GM18517 (cell line): ENCODE measurements at regions not wholly inside any gene's neighbourhood (a gene's known extent, or its start where the extent isn't known, plus 50 kb on each side); places are given as distances from the start of the nearest gene placed in this dataset.

ENCODE experiments used
- ATAC-seq: cut with Tn5 transposase; IDR thresholded peaks from one replicate; pipeline ENCODE4 v1.9.1; 2021; ENCODE audit warnings: mild to moderate bottlenecking, moderate library complexity; ENCODE audit not compliant: unreplicated experiment

DNA sequence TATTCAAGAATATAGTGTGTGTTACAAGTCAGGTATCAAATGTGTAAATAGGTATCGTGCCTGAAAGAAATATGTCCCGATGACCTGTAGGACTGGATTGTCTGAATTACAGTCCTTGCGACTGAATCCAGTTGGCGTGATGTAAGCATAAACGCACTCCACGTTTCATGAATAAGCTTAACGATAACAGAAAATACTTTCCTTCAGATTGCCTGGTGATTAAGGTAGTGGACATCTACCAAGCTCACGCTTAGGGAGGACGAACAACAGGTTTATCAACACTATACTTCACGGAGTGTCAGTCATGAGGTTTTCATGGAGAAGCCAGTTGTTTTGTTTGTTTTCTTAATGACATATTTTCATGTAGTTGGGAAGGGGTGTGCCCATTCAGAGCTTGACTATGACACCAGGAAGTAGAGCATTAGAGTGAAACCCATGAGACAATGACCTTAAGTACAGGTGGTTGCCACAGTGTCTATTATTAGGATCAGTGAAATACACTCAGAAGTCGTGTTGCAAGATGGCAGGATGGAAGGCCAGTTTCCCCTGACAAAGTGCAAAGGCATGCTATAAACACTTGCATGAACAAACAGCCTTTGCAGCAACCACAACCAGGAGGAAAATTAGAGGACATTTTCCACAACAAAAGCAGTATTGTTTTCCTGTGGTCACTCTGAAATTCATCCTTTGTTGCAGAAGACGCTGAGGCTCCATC is 305.8 kb upstream of the PRDM1 start:
- ATAC-seq: peak; percentile 76

DNA sequence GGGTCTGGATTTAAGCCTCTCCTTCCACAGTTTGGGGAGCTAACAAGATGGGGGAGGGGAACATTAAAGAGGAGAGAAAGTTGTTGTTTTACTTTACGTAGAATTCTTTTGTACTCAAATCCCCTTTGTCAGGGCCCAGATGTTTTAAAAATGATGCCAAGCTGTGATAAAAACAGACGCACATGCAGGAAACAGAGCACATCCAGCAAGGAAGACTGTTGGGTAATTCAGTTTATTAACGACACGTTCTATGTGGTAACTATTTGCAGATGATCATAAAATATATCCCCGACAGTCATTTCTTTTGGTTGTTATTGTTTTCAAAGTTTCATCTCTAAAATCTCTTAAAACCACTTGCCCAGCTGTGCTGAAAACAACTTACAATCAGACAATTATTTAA is 307.0 kb upstream of the PRDM1 start:
- no peak for ATAC-seq

DNA sequence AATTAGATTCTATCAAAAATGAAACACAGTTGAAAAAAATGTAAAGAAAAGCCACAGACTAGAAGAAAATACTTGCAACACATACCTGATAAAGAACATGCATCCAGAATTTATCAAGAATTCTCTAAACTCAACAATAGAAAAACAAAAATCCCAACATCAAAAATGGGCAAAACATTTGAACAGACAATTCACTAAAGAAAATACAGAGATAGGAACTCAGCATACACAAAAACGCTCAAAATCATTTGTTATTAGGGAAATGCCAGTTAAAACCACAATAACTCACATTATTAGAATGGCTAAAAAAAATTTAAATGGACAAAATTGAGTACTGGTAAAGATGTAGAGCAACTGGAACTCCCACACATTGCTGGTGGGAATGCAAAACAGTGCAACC is 311.0 kb upstream of the PRDM1 start:
- ATAC-seq: no peak

DNA sequence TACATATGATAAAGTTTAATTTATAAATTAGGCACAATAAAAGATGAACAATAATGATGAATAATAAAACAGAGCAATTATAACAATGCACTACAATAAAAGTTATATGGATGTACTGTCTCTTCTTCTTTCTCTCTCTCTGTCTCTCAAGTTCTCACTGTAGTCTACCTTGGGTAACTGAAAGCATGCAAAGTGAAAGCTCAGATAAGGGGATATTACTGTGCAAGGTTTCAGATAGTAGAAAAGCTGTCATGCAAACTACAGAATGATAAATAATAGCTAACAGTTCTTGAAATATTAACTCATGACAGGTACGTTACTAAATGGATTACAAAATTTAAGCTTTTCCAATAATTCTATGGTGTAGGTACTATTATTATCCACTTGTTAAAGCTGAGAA is 311.9 kb upstream of the PRDM1 start:
- ATAC-seq: peak; percentile 89

DNA sequence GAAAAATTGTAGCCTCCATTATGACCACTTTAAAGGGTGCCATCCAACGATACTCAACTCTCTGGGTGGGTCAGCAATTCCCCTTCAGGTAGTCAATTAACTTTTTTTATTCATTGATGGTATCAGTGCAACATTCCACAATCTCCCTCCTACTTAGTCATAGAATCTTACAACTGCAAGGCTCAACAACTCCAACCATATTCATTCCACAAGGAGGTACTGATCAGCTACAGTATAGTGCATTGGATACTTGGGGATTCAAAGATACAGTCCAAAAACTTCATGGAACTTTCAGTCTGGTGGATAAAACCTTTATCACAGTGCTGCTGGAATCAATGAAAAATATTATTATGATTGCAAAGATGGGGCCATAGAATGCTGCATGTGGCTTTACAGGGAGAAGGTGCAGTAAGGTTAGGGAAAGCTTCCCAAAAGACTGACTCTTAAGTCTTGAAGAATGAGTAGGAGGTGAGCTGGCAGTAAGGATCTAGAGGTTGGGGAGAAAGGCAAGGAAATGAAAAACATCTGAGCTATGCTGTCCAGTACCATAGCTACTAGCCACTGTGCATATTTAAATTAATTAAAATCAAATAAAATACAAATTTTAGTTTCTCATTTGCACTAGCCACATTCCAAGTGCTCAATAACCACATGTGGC is 314.7 kb upstream of the PRDM1 start:
- ATAC-seq: no peak

DNA sequence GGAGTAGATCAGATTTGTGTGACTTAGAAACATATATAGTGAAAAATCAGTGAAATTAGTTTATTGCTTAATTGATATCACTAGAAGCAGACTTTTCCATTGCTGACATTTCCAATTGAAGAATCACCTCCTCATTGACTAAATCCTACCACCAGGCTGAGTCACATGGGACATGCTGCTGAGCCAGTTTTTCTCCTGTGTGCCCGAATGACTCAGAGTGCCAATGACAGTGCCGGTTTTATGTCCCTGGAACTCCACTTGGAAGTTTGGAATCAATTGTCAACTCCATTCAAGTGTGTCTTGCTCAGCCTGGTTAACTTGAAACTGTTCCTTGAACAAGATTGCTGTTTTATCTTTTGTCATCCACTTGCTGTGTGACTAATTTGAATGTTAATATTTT is 316.1 kb upstream of the PRDM1 start:
- ATAC-seq: no peak

DNA sequence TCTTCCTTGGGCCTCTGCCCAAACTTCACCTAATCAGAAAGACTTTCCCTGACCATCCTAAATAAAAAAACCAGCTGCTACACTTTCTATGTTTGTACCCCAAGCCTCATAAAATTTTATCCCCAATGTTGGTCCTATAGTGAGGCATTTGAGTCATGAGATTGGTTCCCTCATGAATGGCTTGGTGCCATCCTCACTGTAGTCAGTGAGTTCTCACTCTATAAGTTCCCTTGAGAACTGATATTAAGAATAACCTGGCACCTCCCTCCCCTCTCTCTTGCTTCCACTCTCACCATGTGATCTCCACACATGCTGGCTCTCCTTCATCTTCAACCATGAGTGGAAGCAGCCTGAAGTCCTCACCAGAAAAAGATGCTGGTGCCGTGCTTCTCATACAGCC is 316.9 kb upstream of the PRDM1 start:
- no peak for ATAC-seq

DNA sequence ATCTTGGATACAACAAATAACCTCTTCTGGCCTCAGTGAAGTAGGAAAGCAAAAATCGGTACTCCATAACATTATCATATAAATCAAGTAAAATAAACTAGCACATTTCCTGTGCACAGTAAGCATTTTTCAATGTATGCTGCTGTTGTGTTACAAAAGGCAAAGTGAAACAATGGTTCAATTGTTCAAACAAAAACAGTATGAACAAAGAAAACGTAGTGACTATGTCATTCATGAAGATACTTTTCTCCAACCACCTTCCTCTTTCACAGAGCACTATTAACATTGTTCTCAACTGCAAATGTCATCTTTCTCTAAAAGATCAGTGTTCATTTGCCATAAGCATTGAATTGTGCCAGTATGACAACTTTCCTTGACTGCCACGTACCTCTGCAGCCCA is 318.6 kb upstream of the PRDM1 start:
- ATAC-seq: no peak

DNA sequence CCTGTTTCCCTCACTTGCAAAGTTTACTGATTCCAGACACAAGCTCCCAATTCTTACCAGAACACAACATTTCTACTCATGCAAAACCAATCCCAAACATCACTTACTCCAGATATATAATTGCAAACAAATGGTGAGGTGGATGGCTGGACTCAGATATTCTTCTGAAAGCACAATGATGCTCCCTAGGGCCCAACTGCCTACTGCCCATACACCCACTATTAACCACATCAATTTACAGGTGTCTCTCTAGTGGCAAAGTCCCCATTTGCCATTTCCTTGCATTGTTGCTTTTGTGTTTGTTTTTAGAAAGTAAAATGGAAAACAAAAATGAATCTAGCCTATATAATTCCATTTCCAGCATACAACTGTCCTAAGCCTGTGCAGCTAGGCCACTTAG is 320.9 kb upstream of the PRDM1 start:
- peak; percentile 75 for ATAC-seq

DNA sequence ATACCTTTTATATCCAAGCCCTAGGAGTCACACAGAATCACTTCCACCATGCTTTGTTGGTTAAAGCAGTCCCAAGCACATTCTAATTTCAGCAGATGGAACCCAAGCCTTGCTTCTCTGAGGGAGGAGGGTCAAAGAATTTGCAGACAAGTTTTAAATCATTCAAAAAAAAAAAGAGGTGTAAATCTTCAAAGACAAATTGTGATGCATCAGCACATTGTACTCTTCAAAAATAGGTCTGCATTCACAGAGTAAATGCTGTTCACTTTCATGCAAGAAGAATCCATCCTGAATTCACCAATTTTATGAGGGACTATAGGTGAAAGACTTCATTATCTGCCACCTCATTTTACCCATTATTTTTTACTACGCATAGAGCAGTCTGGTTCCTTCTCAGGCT is 321.8 kb upstream of the PRDM1 start:
- no peak for ATAC-seq

DNA sequence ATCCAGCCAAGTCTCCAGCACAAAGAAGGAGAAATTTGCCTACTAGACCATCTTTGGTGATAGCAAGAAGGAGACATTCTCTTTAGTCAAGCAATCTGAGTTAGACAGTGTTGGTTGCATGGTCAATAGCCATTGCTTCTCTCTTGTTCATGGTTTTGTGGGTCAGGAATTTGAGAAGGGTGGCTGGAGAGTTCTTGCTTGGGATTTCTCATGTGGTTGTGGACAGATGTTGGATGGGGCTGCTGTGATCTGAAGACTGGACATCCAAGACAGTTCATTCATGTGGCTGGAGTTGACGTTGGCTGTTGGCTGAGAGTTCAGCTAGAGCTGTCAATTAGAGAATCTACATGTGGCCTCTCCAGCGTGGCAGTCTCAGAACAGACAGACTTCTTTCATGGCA is 322.3 kb upstream of the PRDM1 start:
- ATAC-seq: no peak

DNA sequence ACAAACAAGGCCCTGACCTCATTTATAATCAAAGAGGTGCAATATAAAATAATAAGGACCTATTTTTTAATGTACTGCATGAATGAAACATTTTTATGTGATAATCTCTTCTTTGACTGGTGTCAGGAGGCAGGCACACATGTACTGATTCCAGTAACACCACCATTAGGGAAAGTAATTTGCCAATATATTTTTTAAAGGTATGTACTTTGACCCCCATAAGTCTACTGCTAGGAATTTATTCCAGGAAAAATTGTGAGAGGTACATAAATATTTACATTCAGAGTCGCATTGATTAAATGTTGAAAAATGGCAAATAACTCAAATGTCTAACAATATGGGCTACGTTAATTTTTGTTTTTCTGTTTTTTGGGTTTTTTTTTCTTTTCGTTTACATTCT is 325.4 kb upstream of the PRDM1 start:
- no peak for ATAC-seq

DNA sequence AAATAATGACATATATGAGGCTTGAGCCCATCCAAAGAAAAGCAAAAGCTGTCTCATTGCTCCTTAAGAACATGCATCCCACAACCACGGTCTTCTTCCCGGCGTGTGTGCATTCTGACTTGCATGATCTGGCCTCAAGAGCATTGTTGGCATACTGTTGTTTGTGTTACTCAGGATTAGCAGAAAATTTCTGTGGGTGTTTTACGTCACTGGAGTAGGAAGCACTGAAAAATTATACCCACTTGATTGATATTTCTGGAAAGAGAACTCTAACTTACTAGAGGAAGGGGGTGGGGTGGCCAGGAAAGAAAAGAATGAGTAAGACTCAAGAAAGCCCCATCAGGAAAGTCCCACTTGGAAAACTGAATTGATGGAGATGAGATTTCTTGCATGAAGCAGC is 326.2 kb upstream of the PRDM1 start:
- ATAC-seq: no peak

DNA sequence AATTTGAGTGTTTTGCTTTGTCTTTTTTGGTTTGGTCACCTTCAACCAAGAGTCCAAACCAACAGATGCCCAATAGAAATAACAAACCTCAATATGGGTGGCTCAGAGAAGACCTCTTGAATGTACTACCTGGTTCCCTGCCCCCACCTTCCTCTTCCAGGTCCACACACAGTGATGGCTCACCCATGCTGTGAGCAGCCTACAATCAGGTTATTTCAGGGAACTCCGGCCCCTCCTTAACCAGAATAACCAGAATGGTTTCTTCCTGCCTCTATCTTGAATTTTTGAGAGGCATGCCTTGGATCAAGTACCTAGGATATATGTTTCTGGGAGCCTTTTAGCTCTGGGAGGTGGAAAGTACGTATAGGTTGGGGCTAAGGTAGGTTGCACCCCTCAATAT is 327.1 kb upstream of the PRDM1 start:
- no peak for ATAC-seq

DNA sequence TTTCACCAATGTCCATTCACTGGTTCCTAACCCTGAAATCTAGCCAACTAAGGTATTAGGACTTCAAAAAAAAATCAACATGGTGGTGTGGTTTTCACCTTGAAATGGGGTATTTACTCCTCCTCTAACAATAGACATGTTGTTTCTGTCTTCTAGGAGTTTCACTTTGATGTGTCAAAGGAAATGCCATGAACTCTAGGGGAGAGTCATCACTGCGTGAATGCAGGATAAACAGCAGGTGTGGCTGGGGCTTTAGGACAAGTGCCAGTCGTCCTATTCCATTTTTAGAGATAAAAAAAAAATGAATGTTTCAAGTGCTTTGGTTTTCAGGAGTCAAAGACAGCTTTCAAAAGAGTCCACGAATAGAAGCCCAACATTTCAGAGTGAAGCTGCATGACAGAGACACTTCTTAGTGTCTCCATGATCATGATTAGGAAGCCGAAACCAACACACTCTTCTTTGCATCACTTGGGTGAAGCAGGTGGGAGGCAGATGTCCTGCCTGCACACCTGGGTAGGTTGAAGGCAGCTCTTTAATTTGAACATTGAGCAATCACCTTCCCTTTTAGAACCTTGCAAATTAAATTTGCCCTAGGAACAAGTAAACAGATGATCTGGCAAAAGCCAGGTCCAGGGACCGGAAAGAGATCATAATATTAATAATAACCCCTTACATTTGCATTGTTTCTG is 328.5 kb upstream of the PRDM1 start:
- peak; percentile 92 for ATAC-seq

DNA sequence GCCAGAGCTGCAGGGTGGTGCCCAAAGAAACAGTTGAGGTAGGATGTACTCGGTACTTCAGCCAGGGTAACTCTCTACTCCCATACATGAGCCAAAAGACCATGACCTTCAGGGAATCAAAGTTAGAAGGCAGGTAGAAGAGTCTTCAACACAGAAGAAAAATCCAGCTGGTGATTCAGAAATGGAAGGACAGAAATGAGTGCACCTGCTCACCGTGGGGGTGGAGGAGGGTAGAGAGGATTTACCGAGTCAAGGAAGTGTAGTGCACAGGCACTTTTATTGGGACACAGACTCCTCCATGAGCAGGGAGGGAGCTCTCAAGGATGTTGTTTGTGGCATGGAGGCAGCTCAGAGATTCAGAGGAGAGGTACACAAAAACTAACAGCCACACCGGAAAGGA is 330.3 kb upstream of the PRDM1 start:
- ATAC-seq: no peak

DNA sequence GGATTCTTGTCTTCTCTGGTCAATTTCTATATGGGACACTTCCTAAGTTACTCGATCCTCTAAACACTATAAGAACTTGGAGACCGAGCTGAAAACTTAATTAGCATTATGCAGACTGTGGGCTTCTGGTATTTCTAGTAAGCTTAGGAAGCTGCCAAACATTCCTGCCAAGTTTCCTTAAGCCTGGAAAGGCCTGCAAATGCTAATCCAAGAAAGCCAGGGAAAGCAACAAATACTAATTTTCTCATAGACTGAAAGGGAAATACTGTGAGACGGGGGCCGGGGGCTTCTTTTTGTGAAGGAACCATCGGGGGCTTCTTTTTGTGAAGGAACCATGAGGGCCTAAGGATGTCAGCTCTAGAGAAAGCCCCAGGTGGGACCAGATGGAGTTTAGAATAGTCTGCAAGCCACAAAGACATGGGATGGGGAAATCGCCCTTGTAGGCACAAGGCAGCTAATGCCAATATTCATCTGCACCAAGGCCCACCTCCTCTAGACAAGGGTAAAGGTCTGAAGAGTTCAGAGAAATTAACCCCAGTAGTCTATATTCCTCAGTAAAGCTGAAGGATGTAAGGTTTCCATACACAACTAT is 332.4 kb upstream of the PRDM1 start:
- no peak for ATAC-seq

DNA sequence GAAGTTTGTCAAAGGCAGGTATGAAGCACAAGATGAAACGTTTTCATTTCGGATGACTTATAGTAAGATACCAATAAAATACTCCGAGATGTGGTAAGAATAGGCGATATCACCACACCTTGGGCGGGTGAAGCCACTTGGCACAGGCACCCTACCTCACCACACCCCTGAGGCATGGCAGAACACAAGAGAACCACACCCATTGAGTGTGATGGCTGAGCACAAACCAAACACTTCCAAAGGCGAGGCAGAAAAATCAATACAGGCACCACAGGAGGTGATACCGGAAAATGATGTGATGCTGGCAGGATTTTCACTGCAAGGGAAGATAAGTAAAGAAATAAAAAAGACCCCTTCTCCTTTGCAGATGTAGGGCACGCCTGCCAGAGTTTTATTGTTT is 332.9 kb upstream of the PRDM1 start:
- ATAC-seq: no peak

DNA sequence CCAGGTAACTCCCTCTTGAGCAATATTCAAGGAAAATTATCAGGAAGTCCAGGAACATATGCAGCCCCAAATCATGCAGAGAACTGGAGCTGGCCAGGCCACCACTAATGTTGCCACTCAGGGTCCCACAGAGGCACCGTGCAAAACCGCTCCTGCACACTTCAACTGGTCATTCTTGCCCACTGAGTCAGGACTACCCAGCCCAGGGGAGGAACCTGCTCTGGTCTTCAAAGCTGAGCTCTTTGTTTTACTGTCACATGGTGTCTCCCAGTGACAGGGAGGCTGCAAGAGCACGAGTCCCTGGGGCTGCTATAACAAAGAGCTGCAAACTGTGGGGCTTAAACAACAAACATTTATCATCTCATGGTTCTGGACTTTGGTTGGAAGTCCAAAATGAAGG is 336.0 kb upstream of the PRDM1 start:
- ATAC-seq: no peak

DNA sequence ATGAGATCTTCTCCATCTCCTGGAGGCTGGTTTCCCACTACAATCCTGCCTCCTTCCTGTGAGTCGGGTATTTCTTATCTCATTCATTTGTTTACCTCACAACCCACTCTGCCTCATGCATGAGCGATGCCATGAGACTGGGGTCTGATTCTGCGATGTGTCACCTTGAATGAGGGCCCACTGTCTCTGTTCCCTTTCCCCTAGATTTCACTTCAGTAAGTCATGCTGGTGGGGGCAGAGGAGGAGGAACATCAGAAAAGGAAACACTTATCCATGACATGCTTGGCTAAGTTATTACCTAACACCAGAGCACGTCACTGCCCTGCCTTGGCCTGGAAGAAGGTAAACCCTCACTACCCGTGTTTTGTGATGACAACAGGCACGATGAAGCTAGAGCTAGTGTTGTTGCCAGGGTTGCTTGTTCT is 337.4 kb upstream of the PRDM1 start:
- no peak for ATAC-seq

DNA sequence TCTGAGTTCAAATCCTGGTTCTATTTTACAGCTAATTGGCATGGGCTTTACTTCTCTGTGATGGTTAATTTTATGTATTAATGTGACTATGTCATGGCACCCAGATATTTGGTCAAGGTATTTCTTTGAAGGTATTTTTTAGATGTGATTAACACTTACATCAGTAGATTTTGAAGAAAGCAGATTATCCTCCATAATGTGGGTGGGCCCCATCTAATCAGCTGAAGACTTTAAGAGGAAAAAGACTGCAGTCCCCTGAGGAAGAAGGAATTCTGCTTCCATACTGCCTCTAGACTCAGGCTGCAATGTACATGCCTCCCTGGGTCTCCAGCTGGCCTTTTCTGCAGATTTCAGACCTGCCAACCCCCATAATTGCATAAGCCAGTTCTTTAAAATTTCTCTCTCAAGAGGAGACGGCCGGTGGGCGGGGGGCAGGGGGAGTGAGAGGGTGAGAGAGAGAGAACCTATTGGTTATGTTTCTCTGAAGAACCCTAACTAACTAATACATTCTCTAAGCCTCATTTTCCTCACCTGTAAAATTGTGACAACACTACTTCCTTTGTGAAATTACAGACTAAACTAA is 338.2 kb upstream of the PRDM1 start:
- ATAC-seq: no peak

DNA sequence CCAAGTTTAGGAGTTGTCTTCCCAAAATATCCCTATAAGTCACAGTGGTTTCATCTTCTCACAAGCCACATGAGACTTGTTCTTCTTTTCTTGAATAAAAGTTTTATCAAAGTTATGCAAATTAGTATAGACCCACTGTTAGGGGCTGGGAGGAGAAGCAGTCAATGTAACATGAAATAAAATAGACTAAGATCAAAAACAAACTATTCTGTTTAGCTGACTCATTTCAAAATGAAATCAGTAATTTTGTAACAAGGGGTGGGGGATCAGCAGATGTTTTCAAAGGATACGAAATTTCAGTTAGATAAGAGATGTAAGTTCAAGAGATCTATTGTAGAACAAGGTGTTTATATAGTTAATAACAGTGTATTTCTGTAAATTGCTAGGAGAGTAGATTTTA is 339.6 kb upstream of the PRDM1 start:
- peak; percentile 55 for ATAC-seq
